D721Med (cell line): ENCODE measurements at regions not wholly inside any gene's neighbourhood (a gene's known extent, or its start where the extent isn't known, plus 50 kb on each side); places are given as distances from the start of the nearest gene placed in this dataset.

ENCODE experiments used
- DNase-seq: peaks from one replicate; pipeline ENCODE4 v3.0.0; 2011; ENCODE audit warnings: low spot score; ENCODE audit not compliant: insufficient read length
- FAIRE-seq: peaks from 2 replicates; lab custom pipeline; 2011; peaks lifted over from hg19 to GRCh38; lab: Jason Lieb, UNC
- CTCF ChIP-seq: IDR thresholded peaks from 2 replicates; pipeline ENCODE4 v1.5.1; 2012; ENCODE audit warnings: mild to moderate bottlenecking, control low read depth; ENCODE audit not compliant: insufficient read depth; ENCODE audit errors: missing control alignments

- DNase-seq (peak; percentile 66), FAIRE-seq (peak; percentile 87)
- no peak for TF ChIP-seq CTCF
Measured at GRCh38 chr15:62573876-62574275, 408.8 kb upstream of the C2CD4B start.

GRCh38 chr15:62578546-62578945, 413.5 kb upstream of the C2CD4B start:
- TF ChIP-seq CTCF: no peak
- FAIRE-seq (no peak), DNase-seq (no peak)

GRCh38 chr15:62578960-62579359, 413.9 kb upstream of the C2CD4B start:
- TF ChIP-seq CTCF: no peak
- no peak for DNase-seq
- FAIRE-seq: no peak

- TF ChIP-seq CTCF: no peak
- no peak for FAIRE-seq
- DNase-seq: no peak
Measured at GRCh38 chr15:62579842-62580241, 414.8 kb upstream of the C2CD4B start.

GRCh38 chr15:62582580-62582979, 417.5 kb upstream of the C2CD4B start:
- FAIRE-seq (no peak), DNase-seq (no peak)
- TF ChIP-seq CTCF: no peak

- DNase-seq: no peak
- FAIRE-seq: no peak
Measured at GRCh38 chr15:62584301-62585235, 419.5 kb upstream of the C2CD4B start.

More at GRCh38 chr15:62584301-62585235, 419.5 kb upstream of the C2CD4B start:
- no peak for TF ChIP-seq CTCF
